HL-60 (cell line): ENCODE measurements at regions not wholly inside any gene's neighbourhood (a gene's known extent, or its start where the extent isn't known, plus 50 kb on each side); places are given as distances from the start of the nearest gene placed in this dataset.

Experiments used
- DNase-seq, 2 experiments: peaks; one replicate each; pipeline ENCODE4 v3.0.0-alpha.2; 2010 to 2020; ENCODE audit warnings: low read depth in 1 of 2, low spot score in 1 of 2
- H3K27ac ChIP-seq: fragments of 250-450 bp; sonication (Bioruptor Pico); replicated peaks from 2 replicates; pipeline ENCODE4 v1.5.1; 2020; ENCODE audit warnings: mild to moderate bottlenecking, moderate library complexity
- H3K27me3 ChIP-seq: fragments of 250-450 bp; sonication (Bioruptor Pico); 2 replicates; pipeline ENCODE4 v1.5.1; 2021; ENCODE audit warnings: mild to moderate bottlenecking, moderate library complexity; ENCODE audit not compliant: insufficient read depth, poor library complexity, severe bottlenecking
- H3K4me3 ChIP-seq: replicated peaks from 2 replicates; pipeline ENCODE4 v1.5.1; 2011; ENCODE audit warnings: mild to moderate bottlenecking, control low read depth, low read length; ENCODE audit not compliant: insufficient read depth
- GABPA ChIP-seq: IDR thresholded peaks from 2 replicates; pipeline ENCODE4 v1.6.1; 2012; ENCODE audit warnings: low read depth
- POLR2AphosphoS5 ChIP-seq: IDR thresholded peaks from 2 replicates; pipeline ENCODE4 v1.6.1; 2012; ENCODE audit warnings: low read depth
- SPI1 ChIP-seq: IDR thresholded peaks from 2 replicates; pipeline ENCODE4 v1.6.1; 2012; ENCODE audit warnings: low read depth, mild to moderate bottlenecking, borderline replicate concordance
- TF ChIP-seq, protein P1 (sequence below): IDR thresholded peaks from one replicate; pipeline ENCODE4 v1.5.1; 2011; ENCODE audit warnings: low read length, control low read depth, inconsistent platforms; ENCODE audit not compliant: insufficient read depth
- TF ChIP-seq, protein P2 (sequence below): IDR thresholded peaks from 2 replicates; pipeline ENCODE4 v1.6.1; 2012; ENCODE audit warnings: low read depth; ENCODE audit not compliant: insufficient replicate concordance

DNA sequence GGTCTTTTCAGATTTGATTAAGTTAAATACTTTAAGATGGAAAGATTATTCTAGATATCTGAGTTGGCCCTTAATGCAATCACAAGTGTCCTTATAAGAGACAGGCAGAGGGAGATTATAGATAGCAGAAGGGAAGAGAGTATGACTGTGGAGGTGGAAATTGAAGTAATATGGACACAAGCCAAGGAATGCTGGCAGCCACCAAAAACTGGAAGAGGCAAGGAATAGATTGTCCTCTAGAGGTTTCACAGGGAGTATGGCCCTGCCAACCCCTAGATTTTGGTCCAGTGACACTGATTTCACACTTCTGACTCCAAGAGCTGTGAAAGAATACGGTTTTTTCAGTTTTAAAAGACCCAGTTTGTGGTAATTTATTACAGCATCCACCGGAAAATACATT, 1498.7 kb upstream of the CADM2 start:
- TF ChIP-seq, protein P1, sequence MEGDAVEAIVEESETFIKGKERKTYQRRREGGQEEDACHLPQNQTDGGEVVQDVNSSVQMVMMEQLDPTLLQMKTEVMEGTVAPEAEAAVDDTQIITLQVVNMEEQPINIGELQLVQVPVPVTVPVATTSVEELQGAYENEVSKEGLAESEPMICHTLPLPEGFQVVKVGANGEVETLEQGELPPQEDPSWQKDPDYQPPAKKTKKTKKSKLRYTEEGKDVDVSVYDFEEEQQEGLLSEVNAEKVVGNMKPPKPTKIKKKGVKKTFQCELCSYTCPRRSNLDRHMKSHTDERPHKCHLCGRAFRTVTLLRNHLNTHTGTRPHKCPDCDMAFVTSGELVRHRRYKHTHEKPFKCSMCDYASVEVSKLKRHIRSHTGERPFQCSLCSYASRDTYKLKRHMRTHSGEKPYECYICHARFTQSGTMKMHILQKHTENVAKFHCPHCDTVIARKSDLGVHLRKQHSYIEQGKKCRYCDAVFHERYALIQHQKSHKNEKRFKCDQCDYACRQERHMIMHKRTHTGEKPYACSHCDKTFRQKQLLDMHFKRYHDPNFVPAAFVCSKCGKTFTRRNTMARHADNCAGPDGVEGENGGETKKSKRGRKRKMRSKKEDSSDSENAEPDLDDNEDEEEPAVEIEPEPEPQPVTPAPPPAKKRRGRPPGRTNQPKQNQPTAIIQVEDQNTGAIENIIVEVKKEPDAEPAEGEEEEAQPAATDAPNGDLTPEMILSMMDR: no peak
- no peak for TF ChIP-seq GABPA
- TF ChIP-seq, protein P2, sequence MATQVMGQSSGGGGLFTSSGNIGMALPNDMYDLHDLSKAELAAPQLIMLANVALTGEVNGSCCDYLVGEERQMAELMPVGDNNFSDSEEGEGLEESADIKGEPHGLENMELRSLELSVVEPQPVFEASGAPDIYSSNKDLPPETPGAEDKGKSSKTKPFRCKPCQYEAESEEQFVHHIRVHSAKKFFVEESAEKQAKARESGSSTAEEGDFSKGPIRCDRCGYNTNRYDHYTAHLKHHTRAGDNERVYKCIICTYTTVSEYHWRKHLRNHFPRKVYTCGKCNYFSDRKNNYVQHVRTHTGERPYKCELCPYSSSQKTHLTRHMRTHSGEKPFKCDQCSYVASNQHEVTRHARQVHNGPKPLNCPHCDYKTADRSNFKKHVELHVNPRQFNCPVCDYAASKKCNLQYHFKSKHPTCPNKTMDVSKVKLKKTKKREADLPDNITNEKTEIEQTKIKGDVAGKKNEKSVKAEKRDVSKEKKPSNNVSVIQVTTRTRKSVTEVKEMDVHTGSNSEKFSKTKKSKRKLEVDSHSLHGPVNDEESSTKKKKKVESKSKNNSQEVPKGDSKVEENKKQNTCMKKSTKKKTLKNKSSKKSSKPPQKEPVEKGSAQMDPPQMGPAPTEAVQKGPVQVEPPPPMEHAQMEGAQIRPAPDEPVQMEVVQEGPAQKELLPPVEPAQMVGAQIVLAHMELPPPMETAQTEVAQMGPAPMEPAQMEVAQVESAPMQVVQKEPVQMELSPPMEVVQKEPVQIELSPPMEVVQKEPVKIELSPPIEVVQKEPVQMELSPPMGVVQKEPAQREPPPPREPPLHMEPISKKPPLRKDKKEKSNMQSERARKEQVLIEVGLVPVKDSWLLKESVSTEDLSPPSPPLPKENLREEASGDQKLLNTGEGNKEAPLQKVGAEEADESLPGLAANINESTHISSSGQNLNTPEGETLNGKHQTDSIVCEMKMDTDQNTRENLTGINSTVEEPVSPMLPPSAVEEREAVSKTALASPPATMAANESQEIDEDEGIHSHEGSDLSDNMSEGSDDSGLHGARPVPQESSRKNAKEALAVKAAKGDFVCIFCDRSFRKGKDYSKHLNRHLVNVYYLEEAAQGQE: no peak
- TF ChIP-seq SPI1: no peak
- no peak for TF ChIP-seq POLR2AphosphoS5
- Histone ChIP-seq H3K27me3 (no peaks in the 10 kb centered on the region), H3K4me3 (no peak overlapping the region), H3K27ac (no peak overlapping the region)
- no peak for DNase-seq

DNA sequence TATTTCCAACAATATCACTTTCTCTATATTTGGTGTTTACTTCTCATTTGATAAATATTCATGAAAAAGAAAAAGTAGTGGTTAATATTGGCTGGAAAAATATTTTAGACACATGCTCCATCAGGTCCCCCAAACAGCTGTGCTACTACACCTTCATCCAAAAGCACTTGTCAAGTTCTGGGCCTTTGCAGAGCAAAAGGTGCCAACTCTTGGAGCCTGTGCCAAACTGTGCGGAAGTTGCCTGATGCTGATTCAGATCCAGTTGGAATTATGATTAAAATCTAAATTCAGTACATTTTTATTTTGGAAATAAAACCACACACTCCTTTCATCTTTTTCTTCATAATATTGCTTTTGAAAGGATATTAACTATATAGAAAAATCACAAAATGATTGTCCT, 1497.4 kb upstream of the CADM2 start:
- DNase-seq: no peak
- H3K4me3 ChIP-seq: no peak overlapping the region
- TF ChIP-seq GABPA (no peak), SPI1 (no peak), POLR2AphosphoS5 (no peak)
- TF ChIP-seq, protein P1: no peak
- TF ChIP-seq, protein P2: no peak
- no peaks in the 10 kb centered on the region for H3K27me3 ChIP-seq
- no peak overlapping the region for H3K27ac ChIP-seq

DNA sequence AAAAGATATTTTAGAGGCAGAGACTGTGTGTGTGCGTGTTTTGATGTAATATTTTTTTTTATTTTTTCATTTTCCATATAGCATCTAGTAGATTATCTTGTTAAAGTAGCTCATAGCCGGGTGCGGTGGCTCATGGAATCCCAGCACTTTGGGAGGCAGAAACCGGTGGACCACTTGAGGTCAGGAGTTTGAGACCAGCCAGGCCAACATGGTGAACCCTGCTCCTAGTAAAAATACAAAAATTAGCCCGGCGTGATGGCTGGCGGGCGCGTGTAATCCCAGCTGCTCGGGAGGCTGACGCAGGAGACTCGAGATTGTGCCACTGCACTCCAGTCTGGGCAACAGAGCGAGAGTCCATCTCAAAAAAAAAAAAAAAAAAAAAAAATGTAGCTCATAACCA, 1481.2 kb upstream of the CADM2 start:
- DNase-seq: no peak

More for the DNA sequence above, 1481.2 kb upstream of the CADM2 start:
- Histone ChIP-seq H3K27me3 (no peaks in the 10 kb centered on the region), H3K27ac (no peak overlapping the region), H3K4me3 (no peak overlapping the region)
- TF ChIP-seq, protein P1: no peak
- TF ChIP-seq SPI1 (no peak), GABPA (no peak), POLR2AphosphoS5 (no peak)
- TF ChIP-seq, protein P2: no peak
